Panc1 (cell line): ENCODE measurements at regions not wholly inside any gene's neighbourhood (a gene's known extent, or its start where the extent isn't known, plus 50 kb on each side); places are given as distances from the start of the nearest gene placed in this dataset.

ENCODE experiments used
- POLR2AphosphoS5 ChIP-seq: IDR thresholded peaks from 2 replicates; pipeline ENCODE4 v1.6.1; 2012; ENCODE audit warnings: mild to moderate bottlenecking, low read depth, low read length, moderate library complexity
- SIN3A ChIP-seq: IDR thresholded peaks from 2 replicates; pipeline ENCODE4 v1.6.1; 2012; ENCODE audit warnings: low read depth, mild to moderate bottlenecking, low read length, moderate library complexity, borderline replicate concordance; ENCODE audit not compliant: insufficient read depth
- TCF7L2 ChIP-seq: IDR thresholded peaks from 2 replicates; pipeline ENCODE4 v1.6.1; 2011; ENCODE audit warnings: mild to moderate bottlenecking, low read depth, low read length, inconsistent platforms
- TF ChIP-seq, protein P1 (sequence below): fragments of 450-650 bp; IDR thresholded peaks from 2 replicates; pipeline ENCODE4 v1.5.1; 2017; ENCODE audit warnings: mild to moderate bottlenecking

- TF ChIP-seq, protein P1, sequence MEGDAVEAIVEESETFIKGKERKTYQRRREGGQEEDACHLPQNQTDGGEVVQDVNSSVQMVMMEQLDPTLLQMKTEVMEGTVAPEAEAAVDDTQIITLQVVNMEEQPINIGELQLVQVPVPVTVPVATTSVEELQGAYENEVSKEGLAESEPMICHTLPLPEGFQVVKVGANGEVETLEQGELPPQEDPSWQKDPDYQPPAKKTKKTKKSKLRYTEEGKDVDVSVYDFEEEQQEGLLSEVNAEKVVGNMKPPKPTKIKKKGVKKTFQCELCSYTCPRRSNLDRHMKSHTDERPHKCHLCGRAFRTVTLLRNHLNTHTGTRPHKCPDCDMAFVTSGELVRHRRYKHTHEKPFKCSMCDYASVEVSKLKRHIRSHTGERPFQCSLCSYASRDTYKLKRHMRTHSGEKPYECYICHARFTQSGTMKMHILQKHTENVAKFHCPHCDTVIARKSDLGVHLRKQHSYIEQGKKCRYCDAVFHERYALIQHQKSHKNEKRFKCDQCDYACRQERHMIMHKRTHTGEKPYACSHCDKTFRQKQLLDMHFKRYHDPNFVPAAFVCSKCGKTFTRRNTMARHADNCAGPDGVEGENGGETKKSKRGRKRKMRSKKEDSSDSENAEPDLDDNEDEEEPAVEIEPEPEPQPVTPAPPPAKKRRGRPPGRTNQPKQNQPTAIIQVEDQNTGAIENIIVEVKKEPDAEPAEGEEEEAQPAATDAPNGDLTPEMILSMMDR = no peak
- no peak for TF ChIP-seq POLR2AphosphoS5
- TF ChIP-seq TCF7L2 = no peak
- no peak for TF ChIP-seq SIN3A
These were observed 298.4 kb downstream of the ADGRL2 start for GRCh38 chr1:82099170-82099569.
